ENCODE measurements at regions not wholly inside any gene's neighbourhood (a gene's known extent, or its start where the extent isn't known, plus 50 kb on each side); places are given as distances from the start of the nearest gene placed in this dataset.

- no peak overlapping the region for H3K4me3 ChIP-seq (ENCODE audit: control insufficient read depth, low read depth, low read length)
- DNase-seq (ENCODE audit: low read depth), result no peak
- no peak for TF ChIP-seq CTCF (IDR thresholded peaks at IDR 0.05; ENCODE audit: control insufficient read depth, insufficient read depth, low read depth, low read length, missing control alignments)
Measured at GRCh38 chr9:115357821-115358220, 239.9 kb upstream of the TNC start.

DNA sequence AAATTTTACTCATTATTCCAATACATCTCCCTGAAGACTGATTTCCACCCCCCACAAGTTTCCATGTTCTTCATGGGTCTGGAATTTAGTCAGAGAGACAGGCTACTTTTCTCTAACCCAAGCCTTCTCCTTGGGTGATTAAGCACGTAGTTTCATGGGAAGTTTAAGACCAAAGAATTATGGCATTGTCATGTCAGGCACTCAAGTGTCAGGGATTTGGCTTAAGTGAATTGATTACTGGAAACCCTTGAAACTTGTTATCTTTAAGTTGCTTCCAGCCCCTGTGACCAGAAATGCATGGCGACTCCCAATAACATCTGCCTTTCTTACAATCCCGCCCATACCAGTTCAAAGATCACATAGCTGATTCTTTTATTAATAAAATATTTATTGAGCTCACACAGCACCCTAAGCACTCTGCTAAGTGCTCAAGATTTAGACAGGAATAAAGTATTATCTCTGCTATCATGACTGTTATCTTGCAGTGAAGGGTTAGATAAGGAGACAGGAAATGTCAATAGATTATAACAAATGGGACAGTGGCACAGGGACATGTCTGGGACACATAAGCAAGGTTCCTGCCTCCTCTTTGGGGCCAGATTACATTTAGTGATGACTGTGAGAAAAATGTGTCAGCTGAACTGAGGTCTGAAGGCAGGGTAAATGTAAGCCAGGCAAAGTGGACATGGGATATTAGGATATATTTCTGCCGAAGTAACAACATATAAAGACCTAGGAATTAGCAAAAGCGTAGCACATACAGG is 241.2 kb upstream of the TNC start:
- TF ChIP-seq CTCF (IDR thresholded peaks at IDR 0.05; ENCODE audit: control insufficient read depth, insufficient read depth, low read depth, low read length, missing control alignments), result no peak
- no peak for DNase-seq (ENCODE audit: low read depth)
- H3K4me3 ChIP-seq (ENCODE audit: control insufficient read depth, low read depth, low read length), result no peak overlapping the region

GRCh38 chr9:115360122-115360521 is 242.2 kb upstream of the TNC start:
- DNase-seq (ENCODE audit: low read depth), result no peak
- no peak for TF ChIP-seq CTCF (IDR thresholded peaks at IDR 0.05; ENCODE audit: control insufficient read depth, insufficient read depth, low read depth, low read length, missing control alignments)

GRCh38 chr9:115362101-115362500 is 244.1 kb upstream of the TNC start:
- no peak for DNase-seq (ENCODE audit: low read depth)
- TF ChIP-seq CTCF (IDR thresholded peaks at IDR 0.05; ENCODE audit: control insufficient read depth, insufficient read depth, low read depth, low read length, missing control alignments), result no peak
- H3K4me3 ChIP-seq (ENCODE audit: control insufficient read depth, low read depth, low read length), result no peak overlapping the region

More at GRCh38 chr9:115360122-115360521, 242.2 kb upstream of the TNC start:
- no peak overlapping the region for H3K4me3 ChIP-seq (ENCODE audit: control insufficient read depth, low read depth, low read length)

DNA sequence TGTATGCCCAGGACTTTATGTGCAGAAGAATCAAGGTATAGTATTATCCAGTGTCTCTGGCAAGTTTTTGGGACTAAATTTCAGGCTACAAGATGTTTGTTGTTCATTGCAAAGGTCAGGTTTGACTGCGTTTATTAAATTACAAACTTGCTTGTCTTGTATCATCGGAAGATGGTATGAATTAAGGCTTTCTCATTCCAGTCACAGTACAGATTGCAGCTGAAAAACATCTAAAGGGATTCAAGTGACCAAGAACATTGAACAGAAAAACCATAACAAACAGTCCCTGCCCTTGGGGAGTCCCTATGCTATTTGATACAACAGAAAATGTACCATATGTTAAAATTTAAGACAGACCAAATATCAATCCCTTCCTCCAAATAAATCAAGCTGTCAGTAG is 244.7 kb upstream of the TNC start:
- DNase-seq (ENCODE audit: low read depth), result no peak
- no peak overlapping the region for H3K4me3 ChIP-seq (ENCODE audit: control insufficient read depth, low read depth, low read length)
- TF ChIP-seq CTCF (IDR thresholded peaks at IDR 0.05; ENCODE audit: control insufficient read depth, insufficient read depth, low read depth, low read length, missing control alignments), result no peak

DNA sequence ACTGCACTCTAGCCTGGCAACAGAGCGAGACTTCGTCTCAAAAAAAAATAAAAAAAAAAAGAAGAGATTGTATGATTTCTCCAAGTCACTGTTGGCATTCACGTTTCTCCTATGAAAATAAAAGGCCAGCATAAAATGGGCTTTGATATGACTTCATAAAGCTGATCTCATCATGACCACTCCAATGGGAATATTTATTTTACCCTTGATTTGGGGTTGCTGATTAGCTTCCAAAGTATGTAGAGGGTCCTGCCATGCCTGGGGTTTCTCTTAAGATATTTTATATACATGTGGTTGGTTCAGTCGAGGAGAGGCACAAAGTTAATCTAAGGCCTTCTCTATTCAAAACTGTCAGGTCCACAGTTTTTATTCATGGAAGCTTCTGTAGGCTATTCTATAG is 247.0 kb upstream of the TNC start:
- H3K4me3 ChIP-seq (ENCODE audit: control insufficient read depth, low read depth, low read length), result no peak overlapping the region
- DNase-seq (ENCODE audit: low read depth), result no peak
- TF ChIP-seq CTCF (IDR thresholded peaks at IDR 0.05; ENCODE audit: control insufficient read depth, insufficient read depth, low read depth, low read length, missing control alignments), result no peak

All from AG09309 (cell line).